ENCODE measurements at regions not wholly inside any gene's neighbourhood (a gene's known extent, or its start where the extent isn't known, plus 50 kb on each side); places are given as distances from the start of the nearest gene placed in this dataset.

- no peaks in the 10 kb centered on the region for H3K4me1 ChIP-seq
- no peak overlapping the region for H3K4me3 ChIP-seq (ENCODE audit: low read depth, low read length)
- H3K9me3 ChIP-seq: no peaks in the 10 kb centered on the region
- H3K27me3 ChIP-seq: no peaks in the 10 kb centered on the region
- no peaks in the 10 kb centered on the region for H3K36me3 ChIP-seq
- DNase-seq: no peak
- TF ChIP-seq CTCF (IDR thresholded peaks at IDR 0.05; ENCODE audit: low read depth, low read length): no peak
These were observed 85.2 kb upstream of the FAM20A start for GRCh38 chr17:68686108-68686988.

GRCh38 chr17:68684949-68685357 is 83.8 kb upstream of the FAM20A start:
- no peaks in the 10 kb centered on the region for H3K36me3 ChIP-seq
- H3K4me1 ChIP-seq: no peaks in the 10 kb centered on the region
- H3K27me3 ChIP-seq: no peaks in the 10 kb centered on the region
- no peak overlapping the region for H3K4me3 ChIP-seq (ENCODE audit: low read depth, low read length)
- H3K9me3 ChIP-seq: no peaks in the 10 kb centered on the region
- no peak for TF ChIP-seq CTCF (IDR thresholded peaks at IDR 0.05; ENCODE audit: low read depth, low read length)
- no peak for DNase-seq

- DNase-seq: no peak
- H3K27me3 ChIP-seq: no peaks in the 10 kb centered on the region
- no peaks in the 10 kb centered on the region for H3K36me3 ChIP-seq
- H3K4me1 ChIP-seq: no peaks in the 10 kb centered on the region
- no peaks in the 10 kb centered on the region for H3K9me3 ChIP-seq
- no peak for TF ChIP-seq CTCF (IDR thresholded peaks at IDR 0.05; ENCODE audit: low read depth, low read length)
- no peak overlapping the region for H3K4me3 ChIP-seq (ENCODE audit: low read depth, low read length)
These were observed 81.7 kb upstream of the FAM20A start for GRCh38 chr17:68682903-68683302.

GRCh38 chr17:68679882-68680281 is 78.7 kb upstream of the FAM20A start:
- TF ChIP-seq CTCF (IDR thresholded peaks at IDR 0.05; ENCODE audit: low read depth, low read length): no peak
- Histone ChIP-seq H3K27me3 (peaks cover 6% of the 10 kb centered on the region), H3K4me3 (ENCODE audit: low read depth, low read length) (no peak overlapping the region), H3K36me3 (no peaks in the 10 kb centered on the region), H3K4me1 (no peaks in the 10 kb centered on the region), H3K9me3 (no peaks in the 10 kb centered on the region)
- DNase-seq: no peak

GRCh38 chr17:68676856-68677255 is 75.7 kb upstream of the FAM20A start:
- Histone ChIP-seq H3K4me3 (ENCODE audit: low read depth, low read length) (no peak overlapping the region), H3K9me3 (no peaks in the 10 kb centered on the region), H3K27me3 (peaks cover 10% of the 10 kb centered on the region), H3K4me1 (no peaks in the 10 kb centered on the region), H3K36me3 (no peaks in the 10 kb centered on the region)
- DNase-seq: no peak
- no peak for TF ChIP-seq CTCF (IDR thresholded peaks at IDR 0.05; ENCODE audit: low read depth, low read length)

GRCh38 chr17:68675723-68676122 is 74.6 kb upstream of the FAM20A start:
- Histone ChIP-seq H3K9me3 (no peaks in the 10 kb centered on the region), H3K27me3 (peaks cover 14% of the 10 kb centered on the region), H3K4me1 (no peaks in the 10 kb centered on the region), H3K4me3 (ENCODE audit: low read depth, low read length) (no peak overlapping the region), H3K36me3 (no peaks in the 10 kb centered on the region)
- TF ChIP-seq CTCF (IDR thresholded peaks at IDR 0.05; ENCODE audit: low read depth, low read length): no peak
- DNase-seq: no peak
